GM13977 (cell line): ENCODE measurements at regions not wholly inside any gene's neighbourhood (a gene's known extent, or its start where the extent isn't known, plus 50 kb on each side); places are given as distances from the start of the nearest gene placed in this dataset.

Source experiments
- DNase-seq: peaks from one replicate; pipeline ENCODE4 v3.0.0; 2012; ENCODE audit warnings: low spot score
- CTCF ChIP-seq: IDR thresholded peaks from 2 replicates; pipeline ENCODE4 v1.5.1; 2012; ENCODE audit warnings: mild to moderate bottlenecking, control low read depth; ENCODE audit not compliant: insufficient read depth; ENCODE audit errors: extremely low read depth, missing control alignments
- in situ Hi-C: fragments of 300-500 bp; cut with MboI; formaldehyde crosslinking; loops from one replicate; pipeline ENCODE4 v1.12.0; 2022; ENCODE audit warnings: low sequenced_read_pairs, low pct_unique_long_range_greater_than_20kb, mixed read lengths, inconsistent platforms; ENCODE audit not compliant: unreplicated experiment

DNA sequence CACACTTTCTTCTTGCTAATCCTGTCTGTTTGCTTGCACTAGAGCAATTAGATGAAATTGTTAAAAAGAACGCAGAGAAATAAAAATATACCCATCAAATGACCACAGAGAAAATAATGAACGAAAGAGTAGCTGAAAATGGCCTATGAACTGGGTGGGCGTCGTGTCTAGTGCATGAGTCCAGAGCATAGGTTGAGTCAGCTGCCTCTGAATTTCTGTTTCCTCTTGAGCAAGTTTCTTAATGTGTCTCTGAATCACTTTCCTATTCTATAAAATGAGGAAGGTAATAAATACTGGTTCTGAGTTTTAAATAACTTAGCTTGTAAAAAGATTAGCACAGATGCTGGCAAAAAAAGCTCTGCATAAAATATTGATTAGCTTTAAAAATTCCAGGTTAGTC is 75.0 kb downstream of the POM121L12 start:
- in situ Hi-C loops, result no loop called here
- DNase-seq, result no peak
- TF ChIP-seq CTCF, result no peak

DNA sequence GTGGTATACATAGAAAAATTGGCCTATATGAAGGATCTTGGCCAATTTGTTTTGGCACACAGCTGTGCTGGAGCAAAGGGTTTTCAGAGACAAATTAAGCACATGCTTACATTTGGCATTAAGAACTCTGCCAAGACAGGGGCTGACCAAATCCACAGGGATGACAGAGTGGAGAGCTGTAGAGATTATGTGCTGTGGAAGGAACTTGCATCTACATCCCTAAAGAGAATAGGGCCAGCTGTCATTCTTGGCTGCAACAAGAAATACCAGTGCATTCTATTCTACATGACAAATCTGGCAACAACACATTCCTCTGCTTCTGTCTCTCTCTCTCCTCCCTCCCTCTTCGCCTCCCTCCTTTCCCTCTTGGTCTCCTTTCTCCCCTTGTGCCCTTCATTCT is 75.6 kb downstream of the POM121L12 start:
- DNase-seq, result no peak
- in situ Hi-C loops, result no loop called here
- TF ChIP-seq CTCF, result no peak

GRCh38 chr7:53113424-53113823 is 78.0 kb downstream of the POM121L12 start:
- TF ChIP-seq CTCF, result no peak
- no peak for DNase-seq
- in situ Hi-C loops, result no loop called here

GRCh38 chr7:53119514-53119941 is 84.1 kb downstream of the POM121L12 start:
- TF ChIP-seq CTCF, result no peak
- no peak for DNase-seq
- in situ Hi-C loops, result no loop called here

DNA sequence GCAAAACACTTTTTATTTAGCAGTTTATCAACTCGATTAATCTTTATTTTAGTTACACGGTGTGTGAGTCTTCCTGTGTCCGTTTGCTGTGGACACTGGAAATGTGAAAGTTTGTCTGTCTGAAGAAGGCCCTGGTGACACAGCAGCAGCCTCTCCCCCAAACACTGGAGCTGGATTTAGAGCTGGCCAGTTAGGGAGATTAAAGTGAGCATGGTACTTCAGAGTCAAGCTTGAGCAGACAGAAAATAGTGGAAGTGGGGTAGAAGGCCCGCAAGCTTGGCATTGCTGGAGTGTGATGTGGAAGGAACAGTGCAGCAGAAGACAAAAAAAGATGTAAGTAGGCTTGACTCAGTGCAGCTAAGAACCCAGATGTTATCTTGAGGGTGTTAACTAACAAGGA is 85.9 kb downstream of the POM121L12 start:
- DNase-seq, result no peak
- no peak for TF ChIP-seq CTCF
- in situ Hi-C loops, result no loop called here

- in situ Hi-C loops, result no loop called here
Observed at GRCh38 chr7:53131697-53132096, 96.3 kb downstream of the POM121L12 start.

More at GRCh38 chr7:53131697-53132096, 96.3 kb downstream of the POM121L12 start:
- DNase-seq, result no peak
- no peak for TF ChIP-seq CTCF
